Right lobe of liver (tissue), 6 donors: ENCODE measurements at regions not wholly inside any gene's neighbourhood (a gene's known extent, or its start where the extent isn't known, plus 50 kb on each side); places are given as distances from the start of the nearest gene placed in this dataset.

ENCODE experiments used
- ATAC-seq, 4 donors: fragments of 200-7000 bp; cut with Tn5 transposase; one replicate each; pipeline ENCODE4 v1.9.1; 2020; ENCODE audit warnings: mild to moderate bottlenecking in 4 of 4, moderate library complexity in 4 of 4
- DNase-seq, 3 donors: peaks; one replicate each; pipeline ENCODE4 v3.0.0-alpha.2; 2020
- H3K27ac ChIP-seq, 3 donors: fragments of 200-600 bp; one replicate each; pipeline ENCODE4 v1.8.0; 2022
- H3K27me3 ChIP-seq, 2 donors: fragments of 200-600 bp; one replicate each; pipeline ENCODE4 v1.8.0; 2022
- H3K36me3 ChIP-seq, 4 donors: fragments of 200-600 bp; sonication (generic) in 1 of 4; one replicate each; pipeline versions ENCODE4 v1.5.1 to v1.8.0; 2017 to 2022; ENCODE audit warnings: control low read depth in 1 of 4
- H3K4me1 ChIP-seq, 4 donors: fragments of 200-600 bp; sonication (generic) in 1 of 4; one replicate each; pipeline versions ENCODE4 v1.5.1 to v1.8.0; 2017 to 2022; ENCODE audit warnings: control low read depth in 1 of 4
- H3K4me3 ChIP-seq, 3 donors: fragments of 200-600 bp; one replicate each; pipeline ENCODE4 v1.8.0; 2022
- H3K9me3 ChIP-seq, 4 donors: fragments of 200-600 bp; sonication (generic) in 1 of 4; one replicate each; pipeline versions ENCODE4 v1.5.1 to v1.8.0; 2017 to 2022; ENCODE audit warnings: control low read depth in 1 of 4
- POLR2A ChIP-seq: fragments of 450-650 bp; IDR thresholded peaks from one replicate; pipeline ENCODE4 v1.6.1; 2017; ENCODE audit warnings: antibody characterized with exemption, mild to moderate bottlenecking
- WGBS: methylation state at CpG from one replicate; pipeline ENCODE4 v1.1.6; 2018; ENCODE audit warnings: low coverage, low lambda C conversion rate; ENCODE audit not compliant: insufficient coverage; ENCODE audit errors: missing lambda C conversion rate; 5-methylcytosine and 5-hydroxymethylcytosine counted together
- intact Hi-C, 2 donors: fragments of 100-400 bp; cut with DNase I; formaldehyde crosslinking; loops; one replicate each; pipeline versions ENCODE4 v1.11.2 to v1.14.1; 2022
- TF ChIP-seq, protein P1 (sequence below), 4 donors: fragments of 200-600 bp in 3 of 4; fragments of 450-650 bp in 1 of 4; IDR thresholded peaks; one replicate each; pipeline versions ENCODE4 v1.5.1 to v1.8.0; 2016 to 2022; ENCODE audit warnings: antibody characterized with exemption in 4 of 4, mild to moderate bottlenecking in 2 of 4
- donor health status: DM: no; HTN: yes; CAD: no.
- donor health status: DM: no; HTN: no; CAD: no.
- donor health status: DM: no; HTN: no; CAD: no.
- donor health status: DM: no; HTN: yes; CAD: no.
- donor health status: DM: no; HTN: yes; CAD: no.

DNA sequence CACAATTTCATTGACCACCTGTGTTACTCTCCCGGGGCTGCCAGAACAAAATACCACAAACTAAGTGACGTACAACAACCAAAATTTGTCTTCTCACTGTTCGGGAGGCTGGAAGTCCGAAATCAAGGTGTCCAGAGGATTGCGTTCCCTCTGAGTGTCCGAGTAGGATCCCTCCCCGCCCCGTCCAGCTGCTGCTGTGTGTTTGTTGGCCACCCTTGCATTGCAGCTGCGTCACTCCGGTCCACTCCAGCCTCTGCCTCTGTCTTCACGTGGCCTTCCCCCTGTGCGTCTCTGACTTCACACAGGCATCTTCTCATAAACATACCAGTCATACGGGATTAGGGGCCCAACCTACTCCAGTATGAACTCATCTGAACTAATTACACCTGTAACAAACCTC lies 251.8 kb upstream of the SMIM21 start:
- Histone ChIP-seq H3K9me3 (no peaks in the 10 kb centered on the region), H3K27ac (no peak overlapping the region), H3K4me1 (no peaks in the 10 kb centered on the region), H3K36me3 (no peaks in the 10 kb centered on the region), H3K4me3 (no peak overlapping the region), H3K27me3 (no peaks in the 10 kb centered on the region)
- intact Hi-C loops: no loop called here
- WGBS: 42% methylated on average over 11 of the region's 13 CpGs
- TF ChIP-seq POLR2A: no peak
- TF ChIP-seq, protein P1, sequence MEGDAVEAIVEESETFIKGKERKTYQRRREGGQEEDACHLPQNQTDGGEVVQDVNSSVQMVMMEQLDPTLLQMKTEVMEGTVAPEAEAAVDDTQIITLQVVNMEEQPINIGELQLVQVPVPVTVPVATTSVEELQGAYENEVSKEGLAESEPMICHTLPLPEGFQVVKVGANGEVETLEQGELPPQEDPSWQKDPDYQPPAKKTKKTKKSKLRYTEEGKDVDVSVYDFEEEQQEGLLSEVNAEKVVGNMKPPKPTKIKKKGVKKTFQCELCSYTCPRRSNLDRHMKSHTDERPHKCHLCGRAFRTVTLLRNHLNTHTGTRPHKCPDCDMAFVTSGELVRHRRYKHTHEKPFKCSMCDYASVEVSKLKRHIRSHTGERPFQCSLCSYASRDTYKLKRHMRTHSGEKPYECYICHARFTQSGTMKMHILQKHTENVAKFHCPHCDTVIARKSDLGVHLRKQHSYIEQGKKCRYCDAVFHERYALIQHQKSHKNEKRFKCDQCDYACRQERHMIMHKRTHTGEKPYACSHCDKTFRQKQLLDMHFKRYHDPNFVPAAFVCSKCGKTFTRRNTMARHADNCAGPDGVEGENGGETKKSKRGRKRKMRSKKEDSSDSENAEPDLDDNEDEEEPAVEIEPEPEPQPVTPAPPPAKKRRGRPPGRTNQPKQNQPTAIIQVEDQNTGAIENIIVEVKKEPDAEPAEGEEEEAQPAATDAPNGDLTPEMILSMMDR (IDR thresholded peaks at IDR 0.05): no peak
- ATAC-seq (no peak), DNase-seq (no peak)

DNA sequence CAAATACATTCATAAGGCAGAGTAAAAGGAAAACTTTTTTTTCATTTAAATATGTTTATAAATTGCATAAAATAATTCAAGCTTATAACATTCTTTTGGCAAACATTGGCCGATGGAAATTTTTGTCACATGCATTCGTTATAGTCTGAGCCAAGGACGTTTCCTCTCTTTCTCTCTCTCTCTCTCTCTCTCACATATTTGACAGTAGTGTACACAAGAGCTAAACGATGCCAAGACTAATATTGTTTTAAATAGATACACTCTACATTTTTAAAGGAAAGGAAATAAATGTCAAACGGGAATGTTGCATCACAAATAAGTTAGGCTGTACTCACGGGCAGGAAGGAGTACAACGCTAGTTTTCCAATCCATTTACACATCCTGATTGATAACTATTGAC lies 251.1 kb upstream of the SMIM21 start:
- H3K36me3 ChIP-seq: no peaks in the 10 kb centered on the region
- H3K9me3 ChIP-seq: no peaks in the 10 kb centered on the region
- no peak overlapping the region for H3K27ac ChIP-seq
- no peaks in the 10 kb centered on the region for H3K4me1 ChIP-seq
- ATAC-seq: no peak
- intact Hi-C loops: no loop called here
- TF ChIP-seq, protein P1 (IDR thresholded peaks at IDR 0.05): no peak
- TF ChIP-seq POLR2A: no peak
- DNase-seq: no peak
- 13% methylated on average over 7 of the region's 7 CpGs for WGBS
- H3K4me3 ChIP-seq: no peak overlapping the region
- no peaks in the 10 kb centered on the region for H3K27me3 ChIP-seq

DNA sequence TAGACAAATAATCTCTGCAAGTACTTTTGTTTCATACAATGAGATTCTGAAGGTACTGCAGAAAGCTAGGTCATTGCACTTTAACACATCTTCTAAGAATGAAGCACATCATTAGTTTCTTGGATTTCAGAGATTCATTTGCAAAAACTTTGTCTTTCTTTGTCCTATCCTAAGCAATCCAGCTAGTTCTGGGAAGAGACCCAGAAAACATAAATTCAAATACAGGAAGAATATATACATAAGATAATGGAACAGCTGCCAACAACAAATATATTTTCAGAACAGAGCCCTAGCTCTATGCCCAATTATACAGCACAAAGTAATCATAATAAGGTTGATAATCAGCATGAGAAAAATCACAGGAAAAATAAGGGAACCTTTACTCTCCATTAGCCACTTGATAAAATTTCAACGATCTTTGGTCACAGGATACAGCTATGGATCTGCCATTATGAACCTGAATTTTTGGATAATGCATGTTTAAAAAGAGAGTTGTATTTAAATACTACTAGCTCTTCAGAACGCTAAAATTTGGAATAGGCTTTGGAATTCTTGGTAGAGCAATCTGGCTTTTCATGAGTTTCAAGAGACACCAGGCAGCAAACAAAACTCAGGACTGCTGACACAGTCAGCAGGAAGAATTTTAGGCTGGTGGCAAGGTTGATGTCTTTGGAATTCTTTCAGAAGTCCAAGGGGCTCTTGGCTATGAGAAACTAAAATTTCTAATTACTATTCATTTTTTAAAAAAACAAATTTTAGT lies 250.4 kb upstream of the SMIM21 start:
- 42% methylated on average over 2 of the region's 2 CpGs for WGBS
- ATAC-seq (no peak), DNase-seq (no peak)
- Histone ChIP-seq H3K27me3 (no peaks in the 10 kb centered on the region), H3K9me3 (no peaks in the 10 kb centered on the region), H3K27ac (no peak overlapping the region), H3K4me3 (no peak overlapping the region), H3K4me1 (no peaks in the 10 kb centered on the region), H3K36me3 (no peaks in the 10 kb centered on the region)
- intact Hi-C loops: no loop called here
- TF ChIP-seq, protein P1 (IDR thresholded peaks at IDR 0.05): no peak
- TF ChIP-seq POLR2A: no peak

DNA sequence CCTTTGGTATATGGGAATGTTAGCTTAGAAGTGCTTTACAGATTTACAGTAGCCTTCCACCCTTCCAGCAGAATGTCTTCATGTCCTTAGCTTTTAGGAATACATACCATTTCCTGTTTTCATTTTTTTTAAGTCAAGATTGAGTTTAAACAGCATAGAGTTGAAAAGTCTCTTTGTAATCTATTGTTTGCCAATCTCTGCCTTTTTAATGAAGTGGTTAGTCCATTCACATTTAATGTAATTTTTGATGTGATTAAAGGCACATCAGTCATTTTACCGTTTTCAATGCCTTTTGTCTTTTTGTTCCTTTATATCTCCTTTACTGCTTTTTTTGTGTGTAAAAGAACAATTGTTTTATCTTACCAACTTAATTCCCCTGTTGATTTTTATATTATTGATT lies 233.4 kb upstream of the SMIM21 start:
- 13% methylated on average over 1 of the region's 1 CpG for WGBS
- H3K9me3 ChIP-seq: no peaks in the 10 kb centered on the region
- DNase-seq (no peak), ATAC-seq (no peak)
- H3K4me1 ChIP-seq: no peaks in the 10 kb centered on the region
- no peaks in the 10 kb centered on the region for H3K36me3 ChIP-seq
- intact Hi-C loops: no loop called here
- no peak for TF ChIP-seq POLR2A
- TF ChIP-seq, protein P1 (IDR thresholded peaks at IDR 0.05): no peak
- H3K27ac ChIP-seq: no peak overlapping the region
- H3K4me3 ChIP-seq: no peak overlapping the region
- H3K27me3 ChIP-seq: no peaks in the 10 kb centered on the region
